ENCODE measurements at regions not wholly inside any gene's neighbourhood (a gene's known extent, or its start where the extent isn't known, plus 50 kb on each side); places are given as distances from the start of the nearest gene placed in this dataset.

DNA sequence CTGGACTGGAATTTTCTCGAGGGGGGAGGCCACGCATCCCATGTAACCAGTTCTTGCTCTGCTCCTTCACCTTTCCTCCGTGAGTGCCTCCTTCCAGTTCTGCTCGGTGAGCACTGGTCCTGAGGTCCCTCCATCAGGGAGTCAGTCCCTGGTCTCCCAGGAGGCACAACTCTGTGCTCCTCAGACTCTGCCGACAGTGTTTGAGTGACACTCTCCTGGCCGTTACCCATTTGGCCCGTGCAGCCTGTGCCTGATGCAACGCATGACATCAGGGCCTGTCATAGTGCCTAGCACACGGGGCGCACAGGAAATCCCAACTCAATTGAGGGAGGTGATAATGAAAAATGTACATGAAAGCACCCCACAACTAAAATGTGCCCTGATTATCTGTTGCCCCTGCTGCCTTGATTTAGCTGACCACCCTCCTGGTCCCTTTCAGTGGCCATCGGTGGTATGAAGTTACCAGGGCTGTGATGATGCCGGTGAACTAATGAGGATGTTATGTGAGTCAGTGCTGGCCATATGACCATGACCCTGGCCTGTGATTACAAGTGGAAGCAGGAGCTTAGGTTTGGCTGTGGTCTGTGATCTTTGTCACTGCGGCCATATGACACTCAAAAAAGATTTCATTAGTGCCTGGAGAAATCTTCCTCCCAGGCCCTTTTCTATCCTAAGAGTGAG is 144.6 kb downstream of the TDRD15 start:
- ATAC-seq (no peak), DNase-seq (ENCODE audit: low read depth, low spot score) (no peak)
- Histone ChIP-seq H3K27ac (ENCODE audit: low read depth, low read length) (no peak overlapping the region), H3K79me2 (ENCODE audit: insufficient read depth, low read length) (no peaks in the 10 kb centered on the region), H3K36me3 (ENCODE audit: control insufficient read depth in 1 of 2, insufficient read depth in 2 of 2, low read length in 2 of 2) (no peaks in the 10 kb centered on the region), H3K9me2 (ENCODE audit: insufficient read depth) (no peaks in the 10 kb centered on the region), H3K9me3 (ENCODE audit: control insufficient read depth in 1 of 2, insufficient read depth in 1 of 2, low read depth in 1 of 2, low read length in 2 of 2) (no peaks in the 10 kb centered on the region), H3K4me3 (replicated peaks in 1 of 2; ENCODE audit: low read depth in 1 of 2, low read length in 2 of 2) (no peak overlapping the region), H2AFZ (ENCODE audit: low read depth, low read length, poor library complexity, severe bottlenecking) (no peak overlapping the region), H4K20me1 (ENCODE audit: insufficient read depth) (no peaks in the 10 kb centered on the region), H3K4me1 (ENCODE audit: control insufficient read depth in 1 of 2, insufficient read depth in 2 of 2, low read length in 2 of 2) (no peaks in the 10 kb centered on the region), H3K9ac (ENCODE audit: low read length) (no peak overlapping the region), H3K4me2 (ENCODE audit: low read length) (no peak overlapping the region), H3K27me3 (ENCODE audit: insufficient read depth, low read length) (no peaks in the 10 kb centered on the region)
- intact Hi-C loops (cut with micrococcal nuclease) = no loop called here
- ChIA-PET RAD21 (ENCODE audit: low non-redundant PET in 1 of 2, low total read pairs in 2 of 2, uncharacterized antibody in 2 of 2, unreplicated experiment in 2 of 2) (no interaction called here), CTCF (no interaction called here), POLR2A (no interaction called here)
- no TSS peak for BruUV-seq (replicated peaks)
- TF ChIP-seq POLR2AphosphoS5 (IDR thresholded peaks at IDR 0.05; ENCODE audit: low read depth, low read length) = no peak
- TF ChIP-seq, protein P1, sequence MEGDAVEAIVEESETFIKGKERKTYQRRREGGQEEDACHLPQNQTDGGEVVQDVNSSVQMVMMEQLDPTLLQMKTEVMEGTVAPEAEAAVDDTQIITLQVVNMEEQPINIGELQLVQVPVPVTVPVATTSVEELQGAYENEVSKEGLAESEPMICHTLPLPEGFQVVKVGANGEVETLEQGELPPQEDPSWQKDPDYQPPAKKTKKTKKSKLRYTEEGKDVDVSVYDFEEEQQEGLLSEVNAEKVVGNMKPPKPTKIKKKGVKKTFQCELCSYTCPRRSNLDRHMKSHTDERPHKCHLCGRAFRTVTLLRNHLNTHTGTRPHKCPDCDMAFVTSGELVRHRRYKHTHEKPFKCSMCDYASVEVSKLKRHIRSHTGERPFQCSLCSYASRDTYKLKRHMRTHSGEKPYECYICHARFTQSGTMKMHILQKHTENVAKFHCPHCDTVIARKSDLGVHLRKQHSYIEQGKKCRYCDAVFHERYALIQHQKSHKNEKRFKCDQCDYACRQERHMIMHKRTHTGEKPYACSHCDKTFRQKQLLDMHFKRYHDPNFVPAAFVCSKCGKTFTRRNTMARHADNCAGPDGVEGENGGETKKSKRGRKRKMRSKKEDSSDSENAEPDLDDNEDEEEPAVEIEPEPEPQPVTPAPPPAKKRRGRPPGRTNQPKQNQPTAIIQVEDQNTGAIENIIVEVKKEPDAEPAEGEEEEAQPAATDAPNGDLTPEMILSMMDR (IDR thresholded peaks at IDR 0.05 in 2 of 3, conservative IDR thresholded peaks at IDR 0.05 in 1 of 3; ENCODE audit: borderline replicate concordance in 1 of 3, insufficient read depth in 1 of 3, low read depth in 2 of 3, low read length in 2 of 3) = no peak

DNA sequence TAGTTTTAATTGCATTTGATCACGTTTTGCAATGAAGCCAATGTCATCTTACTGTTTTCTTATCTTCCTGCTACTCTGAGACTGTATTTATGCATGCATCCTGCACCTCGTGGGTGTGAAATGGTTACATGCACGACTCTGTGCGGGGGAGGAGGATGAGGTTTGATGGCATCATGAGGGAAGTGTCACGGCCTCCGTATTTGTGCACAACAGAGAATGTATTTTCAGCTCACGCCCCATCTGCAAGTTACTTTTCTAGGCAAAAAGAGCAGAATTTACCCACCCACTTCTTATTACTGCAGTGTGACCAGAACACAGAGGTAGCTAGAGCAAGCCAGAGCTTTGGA is 145.1 kb downstream of the TDRD15 start:
- Histone ChIP-seq H3K27ac (ENCODE audit: low read depth, low read length) (no peak overlapping the region), H3K9ac (ENCODE audit: low read length) (no peak overlapping the region), H3K4me3 (replicated peaks in 1 of 2; ENCODE audit: low read depth in 1 of 2, low read length in 2 of 2) (no peak overlapping the region), H3K9me3 (ENCODE audit: control insufficient read depth in 1 of 2, insufficient read depth in 1 of 2, low read depth in 1 of 2, low read length in 2 of 2) (no peaks in the 10 kb centered on the region), H4K20me1 (ENCODE audit: insufficient read depth) (no peaks in the 10 kb centered on the region), H3K4me2 (ENCODE audit: low read length) (no peak overlapping the region), H3K79me2 (ENCODE audit: insufficient read depth, low read length) (no peaks in the 10 kb centered on the region), H3K4me1 (ENCODE audit: control insufficient read depth in 1 of 2, insufficient read depth in 2 of 2, low read length in 2 of 2) (no peaks in the 10 kb centered on the region), H3K36me3 (ENCODE audit: control insufficient read depth in 1 of 2, insufficient read depth in 2 of 2, low read length in 2 of 2) (no peaks in the 10 kb centered on the region), H3K27me3 (ENCODE audit: insufficient read depth, low read length) (no peaks in the 10 kb centered on the region), H2AFZ (ENCODE audit: low read depth, low read length, poor library complexity, severe bottlenecking) (no peak overlapping the region), H3K9me2 (ENCODE audit: insufficient read depth) (no peaks in the 10 kb centered on the region)
- TF ChIP-seq YY1 (IDR thresholded peaks at IDR 0.05; ENCODE audit: extremely low read depth, insufficient replicate concordance, low read depth, low read length) = no peak
- TF ChIP-seq, protein P2, sequence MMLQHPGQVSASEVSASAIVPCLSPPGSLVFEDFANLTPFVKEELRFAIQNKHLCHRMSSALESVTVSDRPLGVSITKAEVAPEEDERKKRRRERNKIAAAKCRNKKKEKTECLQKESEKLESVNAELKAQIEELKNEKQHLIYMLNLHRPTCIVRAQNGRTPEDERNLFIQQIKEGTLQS (IDR thresholded peaks at IDR 0.05) = no peak
- TF ChIP-seq CEBPB (IDR thresholded peaks at IDR 0.05; ENCODE audit: low read depth) = no peak
- TF ChIP-seq, protein P3, sequence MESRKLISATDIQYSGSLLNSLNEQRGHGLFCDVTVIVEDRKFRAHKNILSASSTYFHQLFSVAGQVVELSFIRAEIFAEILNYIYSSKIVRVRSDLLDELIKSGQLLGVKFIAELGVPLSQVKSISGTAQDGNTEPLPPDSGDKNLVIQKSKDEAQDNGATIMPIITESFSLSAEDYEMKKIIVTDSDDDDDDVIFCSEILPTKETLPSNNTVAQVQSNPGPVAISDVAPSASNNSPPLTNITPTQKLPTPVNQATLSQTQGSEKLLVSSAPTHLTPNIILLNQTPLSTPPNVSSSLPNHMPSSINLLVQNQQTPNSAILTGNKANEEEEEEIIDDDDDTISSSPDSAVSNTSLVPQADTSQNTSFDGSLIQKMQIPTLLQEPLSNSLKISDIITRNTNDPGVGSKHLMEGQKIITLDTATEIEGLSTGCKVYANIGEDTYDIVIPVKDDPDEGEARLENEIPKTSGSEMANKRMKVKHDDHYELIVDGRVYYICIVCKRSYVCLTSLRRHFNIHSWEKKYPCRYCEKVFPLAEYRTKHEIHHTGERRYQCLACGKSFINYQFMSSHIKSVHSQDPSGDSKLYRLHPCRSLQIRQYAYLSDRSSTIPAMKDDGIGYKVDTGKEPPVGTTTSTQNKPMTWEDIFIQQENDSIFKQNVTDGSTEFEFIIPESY (IDR thresholded peaks at IDR 0.05; ENCODE audit: extremely low read depth, insufficient replicate concordance, low read length) = no peak
- TF ChIP-seq POLR2AphosphoS5 (IDR thresholded peaks at IDR 0.05; ENCODE audit: low read depth, low read length) = no peak
- TF ChIP-seq, protein P4, sequence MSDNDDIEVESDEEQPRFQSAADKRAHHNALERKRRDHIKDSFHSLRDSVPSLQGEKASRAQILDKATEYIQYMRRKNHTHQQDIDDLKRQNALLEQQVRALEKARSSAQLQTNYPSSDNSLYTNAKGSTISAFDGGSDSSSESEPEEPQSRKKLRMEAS (IDR thresholded peaks at IDR 0.05) = no peak
- TF ChIP-seq ELF1 (IDR thresholded peaks at IDR 0.05; ENCODE audit: borderline replicate concordance, low read depth) = no peak
- TF ChIP-seq FOSL1 (IDR thresholded peaks at IDR 0.05; ENCODE audit: low read depth) = no peak
- TF ChIP-seq, protein P1 (IDR thresholded peaks at IDR 0.05 in 2 of 3, conservative IDR thresholded peaks at IDR 0.05 in 1 of 3; ENCODE audit: borderline replicate concordance in 1 of 3, insufficient read depth in 1 of 3, low read depth in 2 of 3, low read length in 2 of 3) = no peak
- TF ChIP-seq SRF (IDR thresholded peaks at IDR 0.05; ENCODE audit: low read depth) = no peak
- POLR2A ChIA-PET = no interaction called here
- RAD21 ChIA-PET (ENCODE audit: low non-redundant PET in 1 of 2, low total read pairs in 2 of 2, uncharacterized antibody in 2 of 2, unreplicated experiment in 2 of 2) = no interaction called here
- CTCF ChIA-PET = no interaction called here
- no TSS peak for BruUV-seq (replicated peaks)
- intact Hi-C loops (cut with micrococcal nuclease) = no loop called here
- ATAC-seq (no peak), DNase-seq (ENCODE audit: low read depth, low spot score) (no peak)
